ENCODE measurements at regions not wholly inside any gene's neighbourhood (a gene's known extent, or its start where the extent isn't known, plus 50 kb on each side); places are given as distances from the start of the nearest gene placed in this dataset.

GRCh38 chr20:12504779-12505178 is 504.0 kb upstream of the SPTLC3 start:
- TF ChIP-seq CTCF (IDR thresholded peaks at IDR 0.05; ENCODE audit: poor library complexity) (no peak), EZH2 (IDR thresholded peaks at IDR 0.05; ENCODE audit: borderline replicate concordance) (no peak)

All from hepatocyte (in vitro differentiated cells).